Germinal center (tissue), 1 donor: ENCODE measurements at regions not wholly inside any gene's neighbourhood (a gene's known extent, or its start where the extent isn't known, plus 50 kb on each side); places are given as distances from the start of the nearest gene placed in this dataset.

ENCODE experiments used
- DNase-seq: peaks from one replicate; pipeline ENCODE4 v3.0.0; 2012; ENCODE audit warnings: mixed read lengths, low spot score

- no peak for DNase-seq
Observed at GRCh38 chr5:159855476-159856191, 60.6 kb upstream of the ADRA1B start.

GRCh38 chr5:159858871-159859270 is 57.4 kb upstream of the ADRA1B start:
- no peak for DNase-seq

GRCh38 chr5:159861086-159861485 is 55.2 kb upstream of the ADRA1B start:
- no peak for DNase-seq

GRCh38 chr5:159864885-159865691 is 51.2 kb upstream of the ADRA1B start:
- DNase-seq, result no peak

GRCh38 chr5:159866093-159866492 is 50.2 kb upstream of the ADRA1B start:
- no peak for DNase-seq
